OCI-LY1 (cell line): ENCODE measurements at regions not wholly inside any gene's neighbourhood (a gene's known extent, or its start where the extent isn't known, plus 50 kb on each side); places are given as distances from the start of the nearest gene placed in this dataset.
"Not testable (repeated sequence)": the region's sequence is repeated elsewhere in the genome, so short reads cannot be mapped to it uniquely, and the experiment has no call there.

Experiments used
- H2AFZ ChIP-seq: fragments of 200-600 bp; sonication (generic), shearing (Covaris generic); 2 replicates; pipeline ENCODE4 v1.6.0; 2014; ENCODE audit warnings: antibody characterized with exemption, mild to moderate bottlenecking, low read length
- H3F3A ChIP-seq: fragments of 200-600 bp; sonication (generic), shearing (Covaris generic); 2 replicates; pipeline ENCODE4 v1.6.0; 2014; ENCODE audit warnings: mild to moderate bottlenecking, antibody characterized with exemption, low read length, moderate library complexity; ENCODE audit not compliant: insufficient read depth
- H3K27ac ChIP-seq: fragments of 200-600 bp; sonication (generic); 2 replicates; pipeline ENCODE4 v1.5.1; 2014; ENCODE audit warnings: low read length, mixed run types, mild to moderate bottlenecking, low read depth; ENCODE audit not compliant: poor library complexity, severe bottlenecking
- H3K27me3 ChIP-seq: fragments of 200-600 bp; sonication (generic); 2 replicates; pipeline ENCODE4 v1.6.0; 2014; ENCODE audit warnings: antibody characterized with exemption, mild to moderate bottlenecking, low read length, moderate library complexity; ENCODE audit not compliant: insufficient read depth
- H3K36me3 ChIP-seq: fragments of 200-600 bp; sonication (generic); 2 replicates; pipeline ENCODE4 v1.6.1; 2014; ENCODE audit warnings: mild to moderate bottlenecking, antibody characterized with exemption, low read length, moderate library complexity, mixed read lengths; ENCODE audit not compliant: insufficient read depth
- H3K4me1 ChIP-seq: fragments of 200-600 bp; sonication (generic); 2 replicates; pipeline ENCODE4 v1.5.1; 2014; ENCODE audit warnings: mild to moderate bottlenecking, low read length, moderate library complexity; ENCODE audit not compliant: insufficient read depth, severe bottlenecking
- H3K4me2 ChIP-seq: fragments of 200-600 bp; sonication (generic), shearing (Covaris generic); 2 replicates; pipeline ENCODE4 v1.6.1; 2014; ENCODE audit warnings: low read length
- H3K4me3 ChIP-seq: fragments of 200-600 bp; sonication (generic); 2 replicates; pipeline ENCODE4 v1.5.1; 2014; ENCODE audit warnings: low read length, low read depth, mild to moderate bottlenecking, mixed read lengths; ENCODE audit not compliant: poor library complexity, severe bottlenecking
- H3K79me2 ChIP-seq: fragments of 200-600 bp; shearing (Covaris generic); 2 replicates; pipeline ENCODE4 v1.6.1; 2016; ENCODE audit warnings: mixed run types, low read length, mixed read lengths; ENCODE audit not compliant: insufficient read depth
- H3K9ac ChIP-seq: fragments of 200-600 bp; sonication (generic), shearing (Covaris generic); 2 replicates; pipeline ENCODE4 v1.6.1; 2014; ENCODE audit warnings: mild to moderate bottlenecking, low read length, mixed read lengths
- H3K9me2 ChIP-seq: fragments of 200-600 bp; sonication (generic), shearing (Covaris generic); 2 replicates; pipeline ENCODE4 v1.6.1; 2014; ENCODE audit warnings: low read depth, mild to moderate bottlenecking, low read length, mixed read lengths
- H3K9me3 ChIP-seq: fragments of 200-600 bp; shearing (Covaris generic); 2 replicates; pipeline ENCODE4 v1.6.1; 2014; ENCODE audit warnings: low read length, mixed read lengths
- H4K20me1 ChIP-seq: fragments of 200-600 bp; sonication (generic), shearing (Covaris generic); 2 replicates; pipeline ENCODE4 v1.6.0; 2016; ENCODE audit warnings: mild to moderate bottlenecking, low read length; ENCODE audit not compliant: insufficient read depth
- EZH2 ChIP-seq: fragments of 200-600 bp; sonication (generic), shearing (Covaris generic); IDR thresholded peaks from 2 replicates; pipeline ENCODE4 v1.8.0; 2017; ENCODE audit warnings: borderline replicate concordance, mixed run types, mild to moderate bottlenecking, antibody characterized with exemption, low read length, moderate library complexity, mixed read lengths
- TF ChIP-seq, protein P1 (sequence below): fragments of 200-600 bp; sonication (generic), shearing (Covaris generic); IDR thresholded peaks from 2 replicates; pipeline ENCODE4 v1.5.1; 2017; ENCODE audit warnings: mild to moderate bottlenecking, antibody characterized with exemption, low read length, moderate library complexity, mixed read lengths

DNA sequence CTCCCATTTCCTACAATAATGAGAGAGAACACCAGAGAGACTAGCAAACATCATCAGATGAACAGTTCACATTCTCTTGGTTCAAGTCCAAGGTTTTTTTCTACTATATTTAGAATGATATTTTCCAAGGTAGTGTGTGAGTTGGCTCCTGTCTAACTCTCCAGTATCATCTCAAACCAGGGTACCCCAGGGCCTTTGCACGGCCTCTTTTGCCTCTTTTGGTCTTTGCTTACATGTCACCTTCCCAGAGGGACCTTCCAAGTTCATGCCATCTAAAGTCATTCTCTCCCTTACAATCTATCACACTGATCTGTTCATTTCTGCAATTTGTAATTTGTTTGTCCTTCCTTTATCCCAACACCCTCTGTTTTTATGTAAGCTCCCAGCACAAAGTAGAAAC is 264.5 kb downstream of the VRK1 start:
- no peak overlapping the region for H2AFZ ChIP-seq
- H3K9me3 ChIP-seq, result no peaks in the 10 kb centered on the region
- H3K27me3 ChIP-seq, result no peaks in the 10 kb centered on the region; the same call in 1 of the 2 replicates
- H3K27ac ChIP-seq, result no peak overlapping the region
- H3K4me2 ChIP-seq, result no peak overlapping the region
- no peaks in the 10 kb centered on the region for H3K36me3 ChIP-seq
- no peak overlapping the region for H3K9ac ChIP-seq
- no peaks in the 10 kb centered on the region for H3K9me2 ChIP-seq
- no peaks in the 10 kb centered on the region for H3F3A ChIP-seq
- H3K4me1 ChIP-seq, result no peaks in the 10 kb centered on the region
- no peaks in the 10 kb centered on the region for H4K20me1 ChIP-seq
- no peak for TF ChIP-seq EZH2
- TF ChIP-seq, protein P1, sequence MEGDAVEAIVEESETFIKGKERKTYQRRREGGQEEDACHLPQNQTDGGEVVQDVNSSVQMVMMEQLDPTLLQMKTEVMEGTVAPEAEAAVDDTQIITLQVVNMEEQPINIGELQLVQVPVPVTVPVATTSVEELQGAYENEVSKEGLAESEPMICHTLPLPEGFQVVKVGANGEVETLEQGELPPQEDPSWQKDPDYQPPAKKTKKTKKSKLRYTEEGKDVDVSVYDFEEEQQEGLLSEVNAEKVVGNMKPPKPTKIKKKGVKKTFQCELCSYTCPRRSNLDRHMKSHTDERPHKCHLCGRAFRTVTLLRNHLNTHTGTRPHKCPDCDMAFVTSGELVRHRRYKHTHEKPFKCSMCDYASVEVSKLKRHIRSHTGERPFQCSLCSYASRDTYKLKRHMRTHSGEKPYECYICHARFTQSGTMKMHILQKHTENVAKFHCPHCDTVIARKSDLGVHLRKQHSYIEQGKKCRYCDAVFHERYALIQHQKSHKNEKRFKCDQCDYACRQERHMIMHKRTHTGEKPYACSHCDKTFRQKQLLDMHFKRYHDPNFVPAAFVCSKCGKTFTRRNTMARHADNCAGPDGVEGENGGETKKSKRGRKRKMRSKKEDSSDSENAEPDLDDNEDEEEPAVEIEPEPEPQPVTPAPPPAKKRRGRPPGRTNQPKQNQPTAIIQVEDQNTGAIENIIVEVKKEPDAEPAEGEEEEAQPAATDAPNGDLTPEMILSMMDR, result no peak
- no peak overlapping the region for H3K4me3 ChIP-seq
- H3K79me2 ChIP-seq, result no peaks in the 10 kb centered on the region

DNA sequence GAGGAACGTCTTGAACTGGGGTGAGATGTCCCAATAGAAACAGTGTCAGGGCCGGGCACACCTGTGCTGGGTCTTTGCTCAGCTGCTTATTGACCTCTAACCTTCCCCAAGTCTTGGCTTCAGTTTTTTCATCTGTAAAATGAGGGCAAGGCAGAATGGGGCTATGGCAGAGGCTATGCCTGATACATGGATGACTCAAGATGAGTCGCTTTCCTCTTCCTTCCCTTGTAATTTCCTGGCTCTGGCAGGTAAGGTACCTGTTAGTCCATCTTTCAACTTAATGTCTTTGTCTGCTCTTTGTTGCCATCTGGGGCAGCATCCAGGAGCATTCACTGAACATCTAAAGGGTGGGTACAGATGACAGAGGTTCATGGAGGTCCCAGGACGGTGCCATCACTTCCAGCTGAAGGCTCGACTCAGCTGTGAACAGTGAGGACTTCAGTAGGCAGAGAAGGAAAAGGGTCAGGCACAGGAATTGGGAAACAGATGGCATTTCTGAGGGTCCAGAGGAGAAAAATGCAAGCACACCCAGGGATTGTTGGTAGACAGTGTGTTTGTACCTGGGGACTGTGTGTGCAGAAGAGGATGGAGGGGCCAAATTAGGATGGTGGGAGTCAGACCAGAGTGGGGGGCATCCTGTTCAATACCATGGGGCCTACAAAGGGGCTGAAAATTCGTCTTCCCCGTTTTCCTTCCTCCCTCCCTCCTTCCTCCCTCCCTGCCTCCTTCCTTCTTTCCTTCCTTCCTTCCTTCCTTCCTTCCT is 268.3 kb downstream of the VRK1 start:
- H3K9me3 ChIP-seq, result no peaks in the 10 kb centered on the region
- H3K9ac ChIP-seq, result no peak overlapping the region
- H3K36me3 ChIP-seq, result no peaks in the 10 kb centered on the region
- no peak overlapping the region for H3K4me3 ChIP-seq
- H4K20me1 ChIP-seq, result no peaks in the 10 kb centered on the region
- no peak overlapping the region for H2AFZ ChIP-seq
- H3K4me1 ChIP-seq, result no peaks in the 10 kb centered on the region
- H3K79me2 ChIP-seq, result no peaks in the 10 kb centered on the region
- H3K27me3 ChIP-seq, result no peaks in the 10 kb centered on the region
- no peak overlapping the region for H3K27ac ChIP-seq
- TF ChIP-seq, protein P1, result no peak
- no peak for TF ChIP-seq EZH2
- H3F3A ChIP-seq, result no peaks in the 10 kb centered on the region
- H3K9me2 ChIP-seq, result no peaks in the 10 kb centered on the region
- no peak overlapping the region for H3K4me2 ChIP-seq

DNA sequence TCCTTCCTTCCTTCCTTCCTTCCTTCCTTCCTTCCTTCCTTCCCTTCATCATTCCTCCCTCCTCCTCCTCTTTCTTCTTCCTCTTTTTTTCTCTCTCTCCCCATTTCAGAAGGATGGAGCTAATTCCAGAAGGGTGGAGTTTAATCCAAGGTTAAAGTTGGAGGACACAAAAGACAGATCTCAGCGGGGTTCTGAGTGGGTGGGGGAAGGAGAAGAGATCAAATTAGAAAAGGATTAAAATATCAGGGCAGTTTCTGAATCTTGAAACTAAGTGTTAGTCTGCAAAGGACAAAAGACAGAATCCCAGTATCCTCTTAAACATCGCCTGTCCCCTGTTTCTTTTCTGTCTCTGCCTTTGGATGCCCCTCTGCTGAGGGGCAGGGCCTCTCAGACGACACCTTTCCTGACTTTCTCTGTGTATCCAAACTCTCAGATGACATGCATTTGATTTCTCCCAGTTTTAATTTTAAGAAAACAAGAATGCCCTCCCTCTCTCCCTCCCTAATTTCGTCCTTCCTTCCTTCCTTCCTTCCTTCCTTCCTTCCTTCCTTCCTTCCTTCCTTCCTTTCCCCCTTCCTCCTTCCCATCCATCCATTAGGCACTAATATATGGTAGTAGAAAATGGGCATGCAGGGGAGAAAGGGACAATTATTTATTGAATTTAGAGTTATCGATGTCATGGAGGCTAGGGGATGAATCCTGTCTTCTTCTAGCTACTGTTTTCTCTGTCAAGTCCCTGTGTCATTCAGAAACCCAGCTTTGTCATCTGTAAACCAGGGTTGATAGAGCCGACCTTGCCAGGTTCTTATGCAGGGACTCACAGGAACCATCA is 269.1 kb downstream of the VRK1 start:
- H3K4me1 ChIP-seq, result no peaks in the 10 kb centered on the region
- no peak overlapping the region for H3K27ac ChIP-seq
- no peaks in the 10 kb centered on the region for H3K79me2 ChIP-seq
- no peaks in the 10 kb centered on the region for H3K27me3 ChIP-seq
- H3F3A ChIP-seq, result no peaks in the 10 kb centered on the region
- H3K36me3 ChIP-seq, result no peaks in the 10 kb centered on the region
- H2AFZ ChIP-seq, result no peak overlapping the region
- no peaks in the 10 kb centered on the region for H3K9me3 ChIP-seq
- no peak overlapping the region for H3K4me3 ChIP-seq
- H3K9me2 ChIP-seq, result no peaks in the 10 kb centered on the region
- no peak overlapping the region for H3K4me2 ChIP-seq
- TF ChIP-seq, protein P1, result no peak
- TF ChIP-seq EZH2, result no peak
- H3K9ac ChIP-seq, result no peak overlapping the region
- no peaks in the 10 kb centered on the region for H4K20me1 ChIP-seq

DNA sequence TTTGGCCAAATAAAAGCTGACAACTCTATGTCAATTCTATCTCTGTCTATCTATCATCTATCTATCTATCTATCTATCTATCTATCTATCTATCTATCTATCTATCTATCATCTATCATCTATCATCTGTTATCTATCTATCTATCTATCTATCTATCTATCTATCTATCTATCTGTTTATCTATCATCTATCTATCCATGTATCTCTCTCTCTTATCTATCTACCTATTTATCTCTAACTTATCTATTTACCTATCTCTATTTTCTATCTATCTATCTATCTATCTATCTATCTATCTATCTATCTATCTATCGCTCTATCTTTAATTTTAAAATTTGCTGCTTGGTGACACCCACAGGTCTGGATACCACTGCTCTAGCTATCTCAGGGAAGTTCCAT is 271.1 kb downstream of the VRK1 start:
- not testable (repeated sequence) for H4K20me1 ChIP-seq, H3K4me3 ChIP-seq, H3K4me2 ChIP-seq, H2AFZ ChIP-seq, H3K9me3 ChIP-seq, H3K79me2 ChIP-seq, H3K9me2 ChIP-seq, H3K9ac ChIP-seq, H3K4me1 ChIP-seq, H3K36me3 ChIP-seq, H3K27ac ChIP-seq, H3K27me3 ChIP-seq, H3F3A ChIP-seq
